GM13976 (cell line): ENCODE measurements at regions not wholly inside any gene's neighbourhood (a gene's known extent, or its start where the extent isn't known, plus 50 kb on each side); places are given as distances from the start of the nearest gene placed in this dataset.

ENCODE experiments used
- DNase-seq: peaks from one replicate; pipeline ENCODE4 v3.0.0; 2012; ENCODE audit warnings: low spot score
- in situ Hi-C: fragments of 300-500 bp; cut with MboI; formaldehyde crosslinking; loops from one replicate; pipeline ENCODE4 v1.12.0; 2022; ENCODE audit warnings: low sequenced_read_pairs, mixed read lengths, inconsistent platforms; ENCODE audit not compliant: unreplicated experiment
- TF ChIP-seq, protein P1 (sequence below): IDR thresholded peaks from 2 replicates; pipeline ENCODE4 v1.5.1; 2012; ENCODE audit warnings: borderline replicate concordance, mild to moderate bottlenecking; ENCODE audit not compliant: insufficient read depth; ENCODE audit errors: extremely low read depth, missing control alignments, control extremely low read depth

DNA sequence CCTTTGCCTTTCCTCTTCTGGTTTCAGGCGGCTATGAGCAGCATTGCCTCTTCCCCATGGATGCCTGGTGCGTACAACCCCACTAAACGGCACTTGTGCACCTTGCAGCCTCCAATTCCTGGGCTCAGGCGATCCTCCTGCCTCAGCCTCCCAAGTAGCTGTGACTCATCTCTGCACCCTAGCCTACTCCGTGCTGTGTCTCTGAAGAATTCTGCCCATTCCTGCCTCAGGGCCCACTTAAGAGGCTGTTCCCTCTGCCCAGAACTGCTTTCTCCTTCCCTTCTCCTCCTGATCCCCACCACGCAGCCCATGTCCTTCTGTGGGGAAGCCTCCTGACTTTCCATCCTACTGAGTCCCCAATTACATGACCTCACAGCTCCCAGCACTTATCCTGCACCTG, 142.2 kb upstream of the ZNF507 start:
- TF ChIP-seq, protein P1, sequence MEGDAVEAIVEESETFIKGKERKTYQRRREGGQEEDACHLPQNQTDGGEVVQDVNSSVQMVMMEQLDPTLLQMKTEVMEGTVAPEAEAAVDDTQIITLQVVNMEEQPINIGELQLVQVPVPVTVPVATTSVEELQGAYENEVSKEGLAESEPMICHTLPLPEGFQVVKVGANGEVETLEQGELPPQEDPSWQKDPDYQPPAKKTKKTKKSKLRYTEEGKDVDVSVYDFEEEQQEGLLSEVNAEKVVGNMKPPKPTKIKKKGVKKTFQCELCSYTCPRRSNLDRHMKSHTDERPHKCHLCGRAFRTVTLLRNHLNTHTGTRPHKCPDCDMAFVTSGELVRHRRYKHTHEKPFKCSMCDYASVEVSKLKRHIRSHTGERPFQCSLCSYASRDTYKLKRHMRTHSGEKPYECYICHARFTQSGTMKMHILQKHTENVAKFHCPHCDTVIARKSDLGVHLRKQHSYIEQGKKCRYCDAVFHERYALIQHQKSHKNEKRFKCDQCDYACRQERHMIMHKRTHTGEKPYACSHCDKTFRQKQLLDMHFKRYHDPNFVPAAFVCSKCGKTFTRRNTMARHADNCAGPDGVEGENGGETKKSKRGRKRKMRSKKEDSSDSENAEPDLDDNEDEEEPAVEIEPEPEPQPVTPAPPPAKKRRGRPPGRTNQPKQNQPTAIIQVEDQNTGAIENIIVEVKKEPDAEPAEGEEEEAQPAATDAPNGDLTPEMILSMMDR: no peak
- no peak for DNase-seq
- in situ Hi-C loops: no loop called here

DNA sequence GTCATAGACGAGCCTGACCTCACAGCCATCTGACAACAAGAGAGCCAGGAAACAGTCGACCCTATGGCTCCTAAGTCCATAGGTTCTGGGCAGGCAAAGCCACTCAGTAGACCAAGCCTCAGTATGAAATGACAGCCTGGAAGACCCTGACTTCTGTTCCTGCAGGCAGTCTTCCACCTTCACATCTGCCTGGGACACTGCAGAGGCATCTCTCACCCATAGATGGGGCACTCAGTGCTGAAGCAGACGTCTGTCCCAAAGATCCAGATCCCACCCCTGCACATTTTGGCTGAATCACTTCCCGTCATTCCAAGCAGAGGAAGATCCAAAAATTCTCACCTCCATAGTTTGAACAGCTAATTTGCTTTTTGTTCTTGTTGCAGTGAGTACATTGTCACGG, 139.3 kb upstream of the ZNF507 start:
- DNase-seq: no peak
- TF ChIP-seq, protein P1: no peak
- in situ Hi-C loops: no loop called here

DNA sequence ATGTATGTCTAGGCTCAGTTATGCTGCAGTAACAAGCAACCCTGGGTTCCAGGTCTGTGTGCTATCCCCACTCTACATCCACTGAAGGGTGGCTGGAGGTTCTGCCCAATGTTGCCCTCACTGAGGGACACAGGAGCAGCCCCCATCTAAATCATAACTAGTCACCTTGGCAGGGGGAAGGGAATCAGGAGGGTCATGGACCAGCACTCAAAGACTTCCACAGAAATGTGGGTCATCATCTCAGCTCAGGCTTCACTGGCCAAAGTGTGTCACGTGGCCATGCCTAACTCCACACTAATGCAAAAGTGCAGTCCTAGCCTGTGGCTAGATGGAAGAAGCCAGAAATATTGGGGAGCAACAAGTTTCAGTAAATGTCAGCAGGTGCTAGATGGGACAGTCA, 137.3 kb upstream of the ZNF507 start:
- TF ChIP-seq, protein P1: no peak
- DNase-seq: no peak
- in situ Hi-C loops: no loop called here

DNA sequence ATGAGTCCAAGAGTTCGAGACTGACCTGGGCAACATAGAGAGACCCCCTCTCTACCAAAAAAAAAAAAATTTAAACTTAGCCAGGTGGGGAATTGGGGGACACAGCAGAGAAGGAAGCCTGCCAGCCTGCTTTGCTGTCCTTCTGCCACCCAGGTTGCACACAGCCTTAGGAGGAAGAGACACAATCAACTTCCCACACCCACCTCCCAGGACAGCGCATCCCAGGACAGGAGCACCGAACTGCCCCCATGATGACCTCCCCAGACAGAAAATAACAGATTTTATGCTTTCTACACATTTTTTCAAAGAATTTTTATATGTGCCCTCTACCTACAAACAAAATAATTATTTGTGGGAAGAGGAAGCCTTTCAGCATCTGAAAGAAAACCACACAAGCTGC, 126.0 kb upstream of the ZNF507 start:
- TF ChIP-seq, protein P1: no peak
- no peak for DNase-seq
- in situ Hi-C loops: no loop called here

DNA sequence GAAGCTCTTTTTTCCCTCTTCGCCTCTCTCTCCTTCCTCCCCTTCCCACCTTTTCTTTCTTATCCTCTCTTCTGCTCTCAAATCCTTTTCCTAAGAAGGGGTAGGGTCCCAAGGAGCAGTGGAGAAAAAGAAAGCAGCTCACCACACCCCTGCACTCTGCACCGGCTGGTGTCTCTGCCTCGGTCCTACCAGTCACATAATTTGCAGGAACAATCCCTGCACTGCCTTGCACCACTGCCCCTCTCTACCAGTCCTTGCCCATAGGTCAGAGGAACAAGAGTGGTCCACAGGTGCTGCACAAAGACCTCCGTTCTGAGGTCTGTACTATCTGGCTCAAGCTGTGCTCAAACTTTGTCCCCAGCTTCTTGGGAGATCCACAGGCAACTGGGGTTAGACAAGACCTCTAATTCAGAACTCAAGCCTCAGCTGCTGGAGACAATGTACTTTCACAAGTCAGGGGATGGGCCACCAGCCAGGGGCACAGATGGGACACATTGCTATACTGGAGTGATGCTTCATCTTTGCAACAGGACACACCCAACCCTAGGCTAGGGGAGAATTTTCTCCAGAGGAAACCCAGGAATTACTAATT, 125.4 kb upstream of the ZNF507 start:
- DNase-seq: no peak
- TF ChIP-seq, protein P1: no peak
- in situ Hi-C loops: loop anchor here (10.0 kb wide), 1 partner anchor 1535 kb away; no protein-coding TSS in a partner anchor

DNA sequence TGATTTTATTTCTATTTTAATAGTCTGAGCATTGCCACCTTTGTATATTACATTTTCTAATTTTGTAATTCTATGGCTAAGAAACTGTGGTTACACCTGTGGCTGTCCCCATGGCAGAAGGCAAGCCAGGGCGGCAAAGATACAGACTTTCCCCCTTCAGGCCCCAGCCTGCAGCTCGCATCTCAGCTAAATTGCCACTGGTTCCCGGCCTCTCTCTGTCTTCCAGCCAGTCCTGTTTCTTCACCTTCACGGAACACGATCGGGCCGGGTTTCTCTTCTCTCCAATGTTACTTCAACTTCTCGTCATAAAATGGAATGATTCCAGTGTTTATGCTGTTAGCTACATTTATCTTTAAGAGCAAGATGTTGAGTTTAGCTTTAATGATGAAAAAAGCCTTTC, 124.5 kb upstream of the ZNF507 start:
- TF ChIP-seq, protein P1: no peak
- no peak for DNase-seq
- in situ Hi-C loops: loop anchor here (10.0 kb wide), 1 partner anchor 1536 kb away; no protein-coding TSS in a partner anchor
